ENCODE measurements at regions not wholly inside any gene's neighbourhood (a gene's known extent, or its start where the extent isn't known, plus 50 kb on each side); places are given as distances from the start of the nearest gene placed in this dataset.

GRCh38 chr19:13576726-13577125 lies 70.4 kb upstream of the CACNA1A start:
- no peak overlapping the region for H3K4me3 ChIP-seq (ENCODE audit: low read depth, low read length)
- no peak for TF ChIP-seq CTCF (IDR thresholded peaks at IDR 0.05; ENCODE audit: low read depth, low read length, missing control alignments)
- no peak for DNase-seq (ENCODE audit: low read depth)

GRCh38 chr19:13574933-13575332 lies 68.7 kb upstream of the CACNA1A start:
- TF ChIP-seq CTCF (IDR thresholded peaks at IDR 0.05; ENCODE audit: low read depth, low read length, missing control alignments): peak; percentile 26
- no peak for DNase-seq (ENCODE audit: low read depth)
- H3K4me3 ChIP-seq (ENCODE audit: low read depth, low read length): no peak overlapping the region

- no peak overlapping the region for H3K4me3 ChIP-seq (ENCODE audit: low read depth, low read length)
- no peak for DNase-seq (ENCODE audit: low read depth)
- no peak for TF ChIP-seq CTCF (IDR thresholded peaks at IDR 0.05; ENCODE audit: low read depth, low read length, missing control alignments)
These were observed 66.9 kb upstream of the CACNA1A start for GRCh38 chr19:13573056-13573667.

GRCh38 chr19:13561461-13561860 lies 55.2 kb upstream of the CACNA1A start:
- no peak for DNase-seq (ENCODE audit: low read depth)
- no peak for TF ChIP-seq CTCF (IDR thresholded peaks at IDR 0.05; ENCODE audit: low read depth, low read length, missing control alignments)
- no peak overlapping the region for H3K4me3 ChIP-seq (ENCODE audit: low read depth, low read length)

GRCh38 chr19:13557756-13558398 lies 51.6 kb upstream of the CACNA1A start:
- TF ChIP-seq CTCF (IDR thresholded peaks at IDR 0.05; ENCODE audit: low read depth, low read length, missing control alignments): no peak
- no peak for DNase-seq (ENCODE audit: low read depth)
- H3K4me3 ChIP-seq (ENCODE audit: low read depth, low read length): no peak overlapping the region

- DNase-seq (ENCODE audit: low read depth): no peak
- no peak for TF ChIP-seq CTCF (IDR thresholded peaks at IDR 0.05; ENCODE audit: low read depth, low read length, missing control alignments)
- H3K4me3 ChIP-seq (ENCODE audit: low read depth, low read length): no peak overlapping the region
These were observed 50.3 kb upstream of the CACNA1A start for GRCh38 chr19:13556552-13556951.
